BLaER1 treated with 17β-estradiol and CSF1 and Interleukin-3, amounts not matched to agents 10 nM and 100 nM (cell line): ENCODE measurements at regions not wholly inside any gene's neighbourhood (a gene's known extent, or its start where the extent isn't known, plus 50 kb on each side); places are given as distances from the start of the nearest gene placed in this dataset.
A peak's percentile ranks its signal among the peaks of the same experiment; 100 is the strongest.
"Not testable (repeated sequence)": the region's sequence is repeated elsewhere in the genome, so short reads cannot be mapped to it uniquely, and the experiment has no call there.

Experiments
- H3K27ac ChIP-seq, 11 experiments: shearing (Covaris generic); formaldehyde crosslinking; 2 replicates each; pipeline ENCODE4 v1.8.1; 2022
- H3K27me3 ChIP-seq, 11 experiments: shearing (Covaris generic); formaldehyde crosslinking; 2 replicates each; pipeline ENCODE4 v1.8.1; 2022
- H3K36me3 ChIP-seq, 11 experiments: shearing (Covaris generic); formaldehyde crosslinking; 2 replicates each; pipeline ENCODE4 v1.8.1; 2022
- H3K4me1 ChIP-seq, 10 experiments: shearing (Covaris generic); formaldehyde crosslinking; 2 replicates each; pipeline ENCODE4 v1.8.1; 2022
- H3K4me2 ChIP-seq, 11 experiments: shearing (Covaris generic); formaldehyde crosslinking; 2 replicates each; pipeline ENCODE4 v1.8.1; 2022
- H3K4me3 ChIP-seq, 10 experiments: shearing (Covaris generic); formaldehyde crosslinking; 2 replicates each; pipeline ENCODE4 v1.8.1; 2022
- H3K9ac ChIP-seq, 11 experiments: shearing (Covaris generic); formaldehyde crosslinking; 2 replicates each; pipeline ENCODE4 v1.8.1; 2022
- H3K9me3 ChIP-seq, 11 experiments: shearing (Covaris generic); formaldehyde crosslinking; replicated peaks in 1 of 11; 2 replicates each; pipeline ENCODE4 v1.8.1; 2022
- H4K20me1 ChIP-seq, 11 experiments: shearing (Covaris generic); formaldehyde crosslinking; 2 replicates each; pipeline ENCODE4 v1.8.1; 2022
- Cebpa-rat ChIP-seq, 11 experiments: shearing (Covaris generic); IDR thresholded peaks; 2 replicates each; pipeline ENCODE4 v1.8.1; 2022

GRCh38 chrX:40788698-40789097 is 53.4 kb upstream of the MED14 start:
- H4K20me1 ChIP-seq, H3K27ac ChIP-seq, H3K9ac ChIP-seq, H3K4me2 ChIP-seq, H3K4me1 ChIP-seq, H3K36me3 ChIP-seq, H3K4me3 ChIP-seq: not testable (repeated sequence)
- peaks cover 5 to 23% (median 7%) of the 10 kb centered on the region in 11 experiments; a peak in 16 of 22 replicates for H3K9me3 ChIP-seq
- H3K27me3 ChIP-seq, result peaks cover 34 to 73% (median 57%) of the 10 kb centered on the region in 11 experiments

- H3K36me3 ChIP-seq, result no peaks in the 10 kb centered on the region
- peaks cover 49 to 86% (median 75%) of the 10 kb centered on the region in 11 experiments for H3K27me3 ChIP-seq
- H4K20me1 ChIP-seq, result no peaks in the 10 kb centered on the region
- TF ChIP-seq Cebpa-rat (IDR thresholded peaks at IDR 0.05), result no peak
- peaks cover 4 to 23% (median 7%) of the 10 kb centered on the region in 11 experiments; a peak in 15 of 22 replicates for H3K9me3 ChIP-seq
- H3K4me3 ChIP-seq, result no peak overlapping the region
- H3K4me1 ChIP-seq, result peaks cover 0 to 9% (median 6%) of the 10 kb centered on the region in 10 experiments; a peak in 14 of 20 replicates
- H3K9ac ChIP-seq, result no peak overlapping the region
- no peak overlapping the region for H3K4me2 ChIP-seq
- no peak overlapping the region for H3K27ac ChIP-seq
Measured at GRCh38 chrX:40792433-40792832, 57.1 kb upstream of the MED14 start.

- Histone ChIP-seq H3K4me2 (peak overlapping the region in 8 of 11 experiments; percentile 40 to 74 (median 52); a peak in 8 of 22 replicates), H3K27me3 (peaks cover 55 to 89% (median 77%) of the 10 kb centered on the region in 11 experiments), H3K27ac (peak overlapping the region in 2 of 11 experiments; percentile 14 to 39; a peak in 1 of 22 replicates), H3K9me3 (peaks cover 0 to 15% (median under 1%) of the 10 kb centered on the region in 11 experiments; a peak in 11 of 22 replicates)
- not testable (repeated sequence) for H3K4me1 ChIP-seq, H4K20me1 ChIP-seq, H3K4me3 ChIP-seq, H3K9ac ChIP-seq, H3K36me3 ChIP-seq
Measured at GRCh38 chrX:40794829-40795130, 59.4 kb upstream of the MED14 start.

- H3K4me1 ChIP-seq, H3K4me3 ChIP-seq, H3K9me3 ChIP-seq, H3K36me3 ChIP-seq, H3K27ac ChIP-seq, H4K20me1 ChIP-seq, H3K9ac ChIP-seq, H3K4me2 ChIP-seq: not testable (repeated sequence)
- peaks cover 67 to 100% (median 93%) of the 10 kb centered on the region in 11 experiments; a peak in 21 of 22 replicates for H3K27me3 ChIP-seq
Measured at GRCh38 chrX:40799745-40800144, 64.4 kb upstream of the MED14 start.

GRCh38 chrX:40805404-40805803 is 70.1 kb upstream of the MED14 start:
- no peaks in the 10 kb centered on the region for H3K36me3 ChIP-seq
- H3K27me3 ChIP-seq, result peaks cover 39 to 80% (median 67%) of the 10 kb centered on the region in 11 experiments; a peak in 21 of 22 replicates
- H3K4me2 ChIP-seq, result no peak overlapping the region
- TF ChIP-seq Cebpa-rat (IDR thresholded peaks at IDR 0.05), result no peak
- H3K4me1 ChIP-seq, result 0 out of 20 replicates have a peak, but pooled peaks cover 0 to 5% (median 0%) of the 10 kb centered on the region in 10 experiments
- no peaks in the 10 kb centered on the region; a peak in 2 of 22 replicates for H4K20me1 ChIP-seq
- H3K4me3 ChIP-seq, result no peak overlapping the region
- peaks cover 0 to 10% (median 5%) of the 10 kb centered on the region in 11 experiments; a peak in 7 of 22 replicates for H3K9me3 ChIP-seq
- no peak overlapping the region for H3K9ac ChIP-seq
- H3K27ac ChIP-seq, result no peak overlapping the region

- H3K27me3 ChIP-seq, result peaks cover 28 to 67% (median 54%) of the 10 kb centered on the region in 11 experiments; a peak in 21 of 22 replicates
- H3K4me2 ChIP-seq, result no peak overlapping the region; a peak in 1 of 22 replicates
- TF ChIP-seq Cebpa-rat (IDR thresholded peaks at IDR 0.05), result no peak
- no peaks in the 10 kb centered on the region for H3K36me3 ChIP-seq
- H3K27ac ChIP-seq, result no peak overlapping the region
- no peak overlapping the region for H3K4me3 ChIP-seq
- H3K9me3 ChIP-seq, result peaks cover 0 to 11% (median 5%) of the 10 kb centered on the region in 11 experiments; a peak in 7 of 22 replicates
- no peak overlapping the region for H3K9ac ChIP-seq
- H3K4me1 ChIP-seq, result 0 out of 20 replicates have a peak, but pooled peaks cover 0 to 5% (median 0%) of the 10 kb centered on the region in 10 experiments
- H4K20me1 ChIP-seq, result no peaks in the 10 kb centered on the region; a peak in 2 of 22 replicates
Measured at GRCh38 chrX:40806513-40807220, 71.3 kb upstream of the MED14 start.

GRCh38 chrX:40807384-40807783 is 72.0 kb upstream of the MED14 start:
- H3K4me2 ChIP-seq, result no peak overlapping the region
- no peaks in the 10 kb centered on the region; a peak in 2 of 22 replicates for H4K20me1 ChIP-seq
- TF ChIP-seq Cebpa-rat (IDR thresholded peaks at IDR 0.05), result no peak
- H3K27me3 ChIP-seq, result peaks cover 24 to 60% (median 47%) of the 10 kb centered on the region in 11 experiments; a peak in 21 of 22 replicates
- H3K27ac ChIP-seq, result no peak overlapping the region
- H3K36me3 ChIP-seq, result no peaks in the 10 kb centered on the region
- H3K4me1 ChIP-seq, result 0 out of 20 replicates have a peak, but pooled peaks cover 0 to 5% (median 0%) of the 10 kb centered on the region in 10 experiments
- H3K4me3 ChIP-seq, result no peak overlapping the region
- no peak overlapping the region for H3K9ac ChIP-seq
- H3K9me3 ChIP-seq, result peaks cover 0 to 11% (median 5%) of the 10 kb centered on the region in 11 experiments; a peak in 7 of 22 replicates

- Histone ChIP-seq H3K36me3 (no peaks in the 10 kb centered on the region), H3K4me3 (no peak overlapping the region), H4K20me1 (no peaks in the 10 kb centered on the region; a peak in 2 of 22 replicates), H3K9me3 (peaks cover 0 to 16% (median 5%) of the 10 kb centered on the region in 11 experiments; a peak in 8 of 22 replicates), H3K27ac (no peak overlapping the region), H3K27me3 (peaks cover 18 to 52% (median 40%) of the 10 kb centered on the region in 11 experiments; a peak in 20 of 22 replicates), H3K4me1 (0 out of 20 replicates have a peak, but pooled peaks cover 0 to 5% (median 0%) of the 10 kb centered on the region in 10 experiments), H3K4me2 (no peak overlapping the region), H3K9ac (no peak overlapping the region)
- no peak for TF ChIP-seq Cebpa-rat (IDR thresholded peaks at IDR 0.05)
Measured at GRCh38 chrX:40808203-40808602, 72.9 kb upstream of the MED14 start.

GRCh38 chrX:40809210-40809609 is 73.9 kb upstream of the MED14 start:
- H3K4me1 ChIP-seq, result 0 out of 20 replicates have a peak, but pooled peaks cover 0 to 5% (median 0%) of the 10 kb centered on the region in 10 experiments
- no peak overlapping the region for H3K27ac ChIP-seq
- H3K27me3 ChIP-seq, result peaks cover 8 to 44% (median 30%) of the 10 kb centered on the region in 11 experiments; a peak in 18 of 22 replicates
- no peak overlapping the region for H3K4me2 ChIP-seq
- TF ChIP-seq Cebpa-rat (IDR thresholded peaks at IDR 0.05), result no peak
- no peak overlapping the region for H3K9ac ChIP-seq
- no peak overlapping the region for H3K4me3 ChIP-seq
- peaks cover 0 to 20% (median 10%) of the 10 kb centered on the region in 11 experiments; a peak in 14 of 22 replicates for H3K9me3 ChIP-seq
- H4K20me1 ChIP-seq, result no peaks in the 10 kb centered on the region
- no peaks in the 10 kb centered on the region for H3K36me3 ChIP-seq

GRCh38 chrX:40815045-40815444 is 79.7 kb upstream of the MED14 start:
- Histone ChIP-seq H3K27me3 (peaks cover 25 to 43% (median 39%) of the 10 kb centered on the region in 11 experiments; a peak in 21 of 22 replicates), H3K9me3 (peaks cover 21 to 49% (median 32%) of the 10 kb centered on the region in 11 experiments)
- not testable (repeated sequence) for H3K9ac ChIP-seq, H4K20me1 ChIP-seq, H3K4me3 ChIP-seq, H3K27ac ChIP-seq, H3K36me3 ChIP-seq, H3K4me2 ChIP-seq, H3K4me1 ChIP-seq
